ENCODE measurements at regions not wholly inside any gene's neighbourhood (a gene's known extent, or its start where the extent isn't known, plus 50 kb on each side); places are given as distances from the start of the nearest gene placed in this dataset.

DNA sequence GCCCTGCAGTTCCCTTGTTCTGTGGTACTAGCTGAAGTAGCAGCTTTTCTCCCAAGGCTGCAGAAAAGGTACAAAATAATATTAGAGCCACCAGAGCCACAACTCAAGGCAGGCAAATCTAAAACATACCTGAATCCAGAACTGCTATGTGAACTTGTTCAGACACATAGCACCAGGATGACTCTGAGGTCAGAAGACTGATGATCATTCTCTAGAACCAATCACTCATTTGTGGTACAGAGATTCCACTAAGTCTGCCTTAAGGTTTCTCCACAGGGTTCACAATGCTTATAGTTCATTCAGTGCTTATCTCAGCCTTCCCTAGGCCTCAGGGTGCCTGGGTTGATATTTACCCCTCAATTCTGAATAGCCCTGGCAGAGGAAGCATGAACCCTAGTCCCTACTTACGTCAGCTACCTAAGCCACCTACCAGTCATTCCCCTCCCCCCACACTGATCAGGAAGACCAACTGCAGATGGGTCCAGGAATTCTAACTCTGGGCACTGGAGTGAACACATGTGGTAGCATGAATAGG, 140.9 kb upstream of the MOCS1 start:
- TF ChIP-seq, protein P1, sequence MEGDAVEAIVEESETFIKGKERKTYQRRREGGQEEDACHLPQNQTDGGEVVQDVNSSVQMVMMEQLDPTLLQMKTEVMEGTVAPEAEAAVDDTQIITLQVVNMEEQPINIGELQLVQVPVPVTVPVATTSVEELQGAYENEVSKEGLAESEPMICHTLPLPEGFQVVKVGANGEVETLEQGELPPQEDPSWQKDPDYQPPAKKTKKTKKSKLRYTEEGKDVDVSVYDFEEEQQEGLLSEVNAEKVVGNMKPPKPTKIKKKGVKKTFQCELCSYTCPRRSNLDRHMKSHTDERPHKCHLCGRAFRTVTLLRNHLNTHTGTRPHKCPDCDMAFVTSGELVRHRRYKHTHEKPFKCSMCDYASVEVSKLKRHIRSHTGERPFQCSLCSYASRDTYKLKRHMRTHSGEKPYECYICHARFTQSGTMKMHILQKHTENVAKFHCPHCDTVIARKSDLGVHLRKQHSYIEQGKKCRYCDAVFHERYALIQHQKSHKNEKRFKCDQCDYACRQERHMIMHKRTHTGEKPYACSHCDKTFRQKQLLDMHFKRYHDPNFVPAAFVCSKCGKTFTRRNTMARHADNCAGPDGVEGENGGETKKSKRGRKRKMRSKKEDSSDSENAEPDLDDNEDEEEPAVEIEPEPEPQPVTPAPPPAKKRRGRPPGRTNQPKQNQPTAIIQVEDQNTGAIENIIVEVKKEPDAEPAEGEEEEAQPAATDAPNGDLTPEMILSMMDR (IDR thresholded peaks at IDR 0.05) = no peak
- Mint-ChIP-seq H3K4me3 (no peak overlapping the region), H3K36me3 (ENCODE audit: low read depth) (0 out of 2 replicates have a peak, but pooled peaks cover 5% of the 10 kb centered on the region), H3K9me3 (peaks cover 58% of the 10 kb centered on the region), H3K27ac (no peak overlapping the region), H3K4me1 (ENCODE audit: low read depth) (no peaks in the 10 kb centered on the region), H3K27me3 (ENCODE audit: insufficient read depth) (no peaks in the 10 kb centered on the region)
- no peak for DNase-seq

DNA sequence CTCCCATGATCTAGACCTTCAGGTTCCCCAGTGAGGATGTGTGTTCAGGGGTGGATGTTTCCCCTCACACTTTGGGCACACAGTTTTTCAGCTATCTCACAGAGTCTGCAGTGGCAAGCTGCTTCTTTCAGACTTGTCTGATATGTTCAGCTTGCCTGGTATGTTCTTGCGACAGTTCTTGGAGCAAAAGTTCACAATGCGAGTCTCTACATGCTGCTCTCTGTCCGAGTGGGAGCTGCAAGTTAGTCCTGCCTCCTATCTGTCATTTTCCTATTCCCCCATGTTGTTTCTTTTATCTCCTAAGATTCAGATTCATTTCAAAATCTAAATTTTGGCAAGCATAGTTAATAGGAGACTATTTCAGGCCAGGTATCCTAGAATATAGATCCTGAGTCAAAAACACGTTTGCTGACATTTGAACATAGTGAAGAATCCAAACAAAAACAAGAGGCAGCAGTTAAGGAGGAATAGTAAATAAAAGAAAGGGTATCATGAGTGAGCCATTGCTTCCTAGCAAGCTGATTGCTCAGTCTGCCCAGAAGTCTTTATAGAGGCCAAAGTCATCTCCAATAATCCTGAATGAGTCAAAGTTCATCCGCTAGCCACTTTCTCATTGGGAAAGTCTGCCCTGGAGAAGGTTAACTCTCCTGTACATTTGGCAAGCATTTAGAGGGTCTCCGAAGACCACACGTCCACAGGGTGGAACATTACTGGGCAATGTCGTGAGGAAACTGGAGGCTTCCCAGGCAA, 140.2 kb upstream of the MOCS1 start:
- no peaks in the 10 kb centered on the region for H3K4me1 Mint-ChIP-seq (ENCODE audit: low read depth)
- no peaks in the 10 kb centered on the region for H3K27me3 Mint-ChIP-seq (ENCODE audit: insufficient read depth)
- H3K27ac Mint-ChIP-seq = no peak overlapping the region
- H3K9me3 Mint-ChIP-seq = peaks cover 53% of the 10 kb centered on the region
- no peak for DNase-seq
- H3K36me3 Mint-ChIP-seq (ENCODE audit: low read depth) = 0 out of 2 replicates have a peak, but pooled peaks cover 5% of the 10 kb centered on the region
- no peak overlapping the region for H3K4me3 Mint-ChIP-seq
- TF ChIP-seq, protein P1 (IDR thresholded peaks at IDR 0.05) = no peak

DNA sequence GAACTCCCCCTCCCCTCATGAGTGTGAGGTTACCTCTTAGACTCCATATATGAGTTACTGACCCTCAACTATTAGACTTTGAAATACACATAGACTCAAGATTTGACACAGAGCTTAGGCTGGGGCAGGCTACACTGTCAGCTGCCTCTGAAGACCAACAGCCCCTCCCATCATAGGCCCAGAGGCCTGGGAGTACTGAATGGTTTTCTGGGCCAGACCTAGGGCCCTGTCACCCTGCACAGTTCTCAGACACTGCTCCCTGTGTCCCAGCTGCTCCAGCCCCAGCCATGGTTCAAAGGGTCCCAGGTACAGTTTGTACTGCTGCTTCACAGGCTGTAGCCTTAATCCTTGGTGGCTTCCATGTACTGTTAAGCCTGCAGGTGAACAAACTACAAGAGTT, 132.1 kb upstream of the MOCS1 start:
- no peak for DNase-seq
- no peaks in the 10 kb centered on the region for H3K27me3 Mint-ChIP-seq (ENCODE audit: insufficient read depth)
- no peaks in the 10 kb centered on the region for H3K4me1 Mint-ChIP-seq (ENCODE audit: low read depth)
- H3K27ac Mint-ChIP-seq = no peak overlapping the region
- no peaks in the 10 kb centered on the region for H3K36me3 Mint-ChIP-seq (ENCODE audit: low read depth)
- H3K4me3 Mint-ChIP-seq = no peak overlapping the region
- peaks cover 34% of the 10 kb centered on the region for H3K9me3 Mint-ChIP-seq
- TF ChIP-seq, protein P1 (IDR thresholded peaks at IDR 0.05) = no peak

DNA sequence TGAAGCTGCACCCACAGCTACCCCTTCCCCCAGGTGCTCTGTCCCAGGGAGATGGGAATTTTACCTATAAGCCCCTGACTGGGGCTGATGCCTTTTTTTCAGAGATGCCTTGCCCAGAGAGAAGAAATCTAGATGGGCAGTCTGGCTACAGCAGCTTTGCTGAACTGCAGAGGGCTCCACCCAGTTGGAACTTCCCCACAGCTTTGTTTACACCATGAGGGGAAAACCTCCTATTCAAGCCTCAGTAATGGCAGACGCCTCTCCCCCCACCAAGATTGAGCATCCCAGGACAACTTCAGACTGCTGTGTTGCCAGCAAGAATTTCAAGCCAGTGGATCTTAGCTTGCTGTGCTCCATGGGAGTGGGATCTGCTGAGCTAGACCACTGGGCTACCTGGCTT, 122.6 kb upstream of the MOCS1 start:
- no peak for DNase-seq
- TF ChIP-seq, protein P1 (IDR thresholded peaks at IDR 0.05) = no peak
- Mint-ChIP-seq H3K36me3 (ENCODE audit: low read depth) (no peaks in the 10 kb centered on the region), H3K9me3 (peaks cover 29% of the 10 kb centered on the region), H3K27ac (no peak overlapping the region), H3K4me1 (ENCODE audit: low read depth) (no peaks in the 10 kb centered on the region), H3K27me3 (ENCODE audit: insufficient read depth) (no peaks in the 10 kb centered on the region; the same call in 1 of the 2 replicates), H3K4me3 (no peak overlapping the region)

DNA sequence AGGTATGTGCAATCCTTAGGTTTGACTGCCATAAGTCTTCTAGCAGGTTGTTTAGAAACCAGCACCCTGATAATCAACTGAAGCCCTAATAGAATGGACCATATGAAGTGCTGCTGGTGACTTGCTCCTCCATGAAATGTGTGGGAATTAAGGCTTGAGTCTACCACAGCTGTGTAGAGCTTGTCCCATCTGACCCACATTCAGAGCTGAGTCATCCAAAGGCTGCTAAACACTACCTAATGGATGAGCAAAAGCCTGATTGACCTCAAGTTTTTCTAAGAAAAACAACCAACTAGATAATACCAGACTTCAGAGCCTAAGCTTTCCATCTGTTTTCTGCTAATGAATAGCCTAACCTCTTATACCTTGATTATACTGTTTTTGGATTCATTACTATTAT, 120.3 kb upstream of the MOCS1 start:
- H3K4me3 Mint-ChIP-seq = no peak overlapping the region
- H3K27me3 Mint-ChIP-seq (ENCODE audit: insufficient read depth) = no peaks in the 10 kb centered on the region; the same call in 1 of the 2 replicates
- H3K36me3 Mint-ChIP-seq (ENCODE audit: low read depth) = no peaks in the 10 kb centered on the region
- no peaks in the 10 kb centered on the region for H3K4me1 Mint-ChIP-seq (ENCODE audit: low read depth)
- DNase-seq = no peak
- TF ChIP-seq, protein P1 (IDR thresholded peaks at IDR 0.05) = no peak
- H3K27ac Mint-ChIP-seq = no peak overlapping the region
- H3K9me3 Mint-ChIP-seq = peaks cover 39% of the 10 kb centered on the region
